Effector memory CD8-positive, alpha-beta T cell (primary cell): ENCODE measurements at regions not wholly inside any gene's neighbourhood (a gene's known extent, or its start where the extent isn't known, plus 50 kb on each side); places are given as distances from the start of the nearest gene placed in this dataset.

Source experiments
- ATAC-seq: fragments of 150-1000 bp; cut with Tn5 transposase; replicated peaks from 2 replicates; pipeline ENCODE4 v1.10.0; 2021; ENCODE audit warnings: mild to moderate bottlenecking, moderate library complexity
- DNase-seq, 3 experiments: peaks; one replicate each; pipeline ENCODE4 v3.0.0; 2021
- H3K27ac Mint-ChIP-seq, 2 donors: one replicate each; pipeline ENCODE4 v1.8.0; 2022; ENCODE audit warnings: mild to moderate bottlenecking in 2 of 2, mixed read lengths in 2 of 2, moderate library complexity in 2 of 2
- H3K27me3 Mint-ChIP-seq, 2 donors: one replicate each; pipeline ENCODE4 v1.8.0; 2022; ENCODE audit warnings: mixed read lengths in 2 of 2
- H3K36me3 Mint-ChIP-seq: one replicate; pipeline ENCODE4 v1.8.0; 2022; ENCODE audit warnings: mild to moderate bottlenecking, moderate library complexity, mixed read lengths; ENCODE audit not compliant: insufficient read depth
- H3K4me1 Mint-ChIP-seq, 2 donors: one replicate each; pipeline ENCODE4 v1.8.0; 2022; ENCODE audit warnings: low read depth in 2 of 2, mixed read lengths in 2 of 2
- H3K4me3 Mint-ChIP-seq, 2 donors: one replicate each; pipeline ENCODE4 v1.8.0; 2022; ENCODE audit warnings: mild to moderate bottlenecking in 2 of 2, mixed read lengths in 2 of 2, moderate library complexity in 2 of 2
- H3K9me3 Mint-ChIP-seq, 2 donors: one replicate each; pipeline ENCODE4 v1.8.0; 2022; ENCODE audit warnings: mixed read lengths in 2 of 2

DNA sequence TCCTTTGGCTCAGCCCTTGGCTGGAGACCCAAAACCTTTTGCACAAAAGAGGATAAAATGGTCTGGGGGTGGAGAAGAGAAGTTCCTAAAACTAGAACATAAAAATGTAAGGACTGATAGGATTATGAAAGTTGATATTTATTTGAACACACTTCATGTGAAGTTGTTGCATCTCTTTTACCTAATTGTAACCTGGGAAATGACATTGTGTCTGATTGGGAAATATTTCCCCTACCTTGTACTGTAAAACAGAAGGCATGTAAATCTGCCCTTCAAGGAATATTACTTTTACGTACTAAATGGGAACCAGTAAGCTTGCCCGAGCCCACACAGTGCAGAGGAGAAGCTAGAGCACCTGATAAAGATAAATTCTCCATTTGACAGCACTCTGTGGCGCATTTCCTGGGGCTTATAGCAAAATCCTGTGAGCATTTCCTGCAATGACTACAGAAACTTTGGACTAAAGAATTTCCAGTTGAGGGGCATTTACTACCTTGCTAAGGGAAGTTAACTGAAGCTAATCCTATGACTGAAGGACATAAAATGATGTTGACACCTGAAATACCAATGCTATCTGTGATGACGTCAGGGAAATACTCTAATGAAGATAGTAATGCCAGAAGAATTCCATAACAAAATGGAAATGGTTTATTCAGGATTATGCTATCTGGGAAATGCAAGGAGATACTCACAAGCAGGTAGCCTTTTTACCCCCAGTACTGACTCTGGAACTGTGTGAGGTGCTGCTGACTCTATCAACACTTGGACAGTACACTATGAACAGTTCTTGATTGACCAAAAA is 78.3 kb upstream of the LIFR start:
- H3K27ac Mint-ChIP-seq, result no peak overlapping the region
- peaks cover 24 to 47% of the 10 kb centered on the region in 2 donors for H3K27me3 Mint-ChIP-seq
- peaks cover 0 to 4% of the 10 kb centered on the region in 2 donors for H3K9me3 Mint-ChIP-seq
- H3K4me3 Mint-ChIP-seq, result no peak overlapping the region
- no peaks in the 10 kb centered on the region for H3K4me1 Mint-ChIP-seq
- DNase-seq (no peak), ATAC-seq (no peak)
- no peaks in the 10 kb centered on the region for H3K36me3 Mint-ChIP-seq

DNA sequence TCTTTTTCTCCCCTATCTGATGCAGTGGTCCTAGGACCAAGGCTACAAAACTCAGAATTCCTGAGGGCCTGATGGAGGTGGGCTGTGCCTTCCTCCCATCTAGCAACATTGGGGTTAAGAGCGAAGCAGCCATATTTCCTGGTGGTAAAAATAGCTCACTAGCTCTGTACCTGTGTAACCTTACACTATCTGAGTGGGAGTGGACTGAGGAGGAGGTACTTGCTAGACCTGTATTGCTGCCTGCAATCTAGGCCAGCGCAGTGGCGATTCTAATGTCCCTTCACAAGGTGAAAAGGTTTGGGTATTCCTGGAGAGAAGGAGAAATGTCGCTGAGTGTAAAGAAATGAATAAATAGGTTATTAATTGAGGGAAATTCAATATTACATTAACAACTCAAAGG is 80.2 kb upstream of the LIFR start:
- no peak overlapping the region for H3K27ac Mint-ChIP-seq
- no peaks in the 10 kb centered on the region for H3K4me1 Mint-ChIP-seq

DNA sequence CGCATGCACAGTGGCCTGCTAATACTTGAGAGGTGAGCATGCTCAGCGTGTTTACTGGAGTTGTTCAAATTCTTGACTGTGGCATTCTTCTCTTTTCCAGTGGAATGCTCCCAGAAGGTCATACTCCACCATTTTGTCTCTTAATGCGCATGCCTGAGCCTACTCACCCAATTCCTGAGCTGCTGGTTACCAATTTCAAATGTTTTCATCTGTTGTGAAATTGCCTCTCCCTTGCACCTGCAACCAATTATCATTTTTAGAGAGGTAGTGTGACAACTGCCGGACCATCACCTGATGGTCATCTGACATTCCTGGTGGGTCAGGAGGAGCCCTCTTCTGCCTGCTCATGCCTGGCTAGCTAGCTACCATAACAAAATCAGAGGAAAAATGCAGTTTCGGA is 82.2 kb upstream of the LIFR start:
- Mint-ChIP-seq H3K9me3 (no peaks in the 10 kb centered on the region), H3K27me3 (peaks cover 20 to 43% of the 10 kb centered on the region in 2 donors), H3K4me3 (no peak overlapping the region), H3K36me3 (no peaks in the 10 kb centered on the region), H3K4me1 (no peaks in the 10 kb centered on the region), H3K27ac (no peak overlapping the region)
- no peak for DNase-seq
- no peak for ATAC-seq

More for the DNA sequence above, 80.2 kb upstream of the LIFR start:
- DNase-seq (no peak), ATAC-seq (no peak)
- Mint-ChIP-seq H3K4me3 (no peak overlapping the region), H3K36me3 (no peaks in the 10 kb centered on the region), H3K9me3 (no peaks in the 10 kb centered on the region), H3K27me3 (peaks cover 26 to 43% of the 10 kb centered on the region in 2 donors)

GRCh38 chr5:38639377-38640358 is 83.2 kb upstream of the LIFR start:
- ATAC-seq, result no peak

GRCh38 chr5:38641003-38641402 is 84.6 kb upstream of the LIFR start:
- H3K9me3 Mint-ChIP-seq, result no peaks in the 10 kb centered on the region
- peaks cover 23 to 50% of the 10 kb centered on the region in 2 donors for H3K27me3 Mint-ChIP-seq
- no peak overlapping the region for H3K4me3 Mint-ChIP-seq
- ATAC-seq, result no peak
- no peak overlapping the region for H3K27ac Mint-ChIP-seq
- DNase-seq, result no peak
- H3K4me1 Mint-ChIP-seq, result no peaks in the 10 kb centered on the region
- no peaks in the 10 kb centered on the region for H3K36me3 Mint-ChIP-seq

More at GRCh38 chr5:38639377-38640358, 83.2 kb upstream of the LIFR start:
- H3K36me3 Mint-ChIP-seq, result no peaks in the 10 kb centered on the region
- H3K4me1 Mint-ChIP-seq, result no peaks in the 10 kb centered on the region
- no peaks in the 10 kb centered on the region for H3K9me3 Mint-ChIP-seq
- DNase-seq, result no peak
- H3K27ac Mint-ChIP-seq, result no peak overlapping the region
- peaks cover 23 to 50% of the 10 kb centered on the region in 2 donors for H3K27me3 Mint-ChIP-seq
- no peak overlapping the region for H3K4me3 Mint-ChIP-seq

GRCh38 chr5:38642189-38642911 is 85.9 kb upstream of the LIFR start:
- Mint-ChIP-seq H3K27me3 (peaks cover 23 to 45% of the 10 kb centered on the region in 2 donors), H3K36me3 (no peaks in the 10 kb centered on the region), H3K4me3 (no peak overlapping the region), H3K27ac (no peak overlapping the region), H3K4me1 (no peaks in the 10 kb centered on the region), H3K9me3 (no peaks in the 10 kb centered on the region)
- DNase-seq (no peak), ATAC-seq (no peak)

DNA sequence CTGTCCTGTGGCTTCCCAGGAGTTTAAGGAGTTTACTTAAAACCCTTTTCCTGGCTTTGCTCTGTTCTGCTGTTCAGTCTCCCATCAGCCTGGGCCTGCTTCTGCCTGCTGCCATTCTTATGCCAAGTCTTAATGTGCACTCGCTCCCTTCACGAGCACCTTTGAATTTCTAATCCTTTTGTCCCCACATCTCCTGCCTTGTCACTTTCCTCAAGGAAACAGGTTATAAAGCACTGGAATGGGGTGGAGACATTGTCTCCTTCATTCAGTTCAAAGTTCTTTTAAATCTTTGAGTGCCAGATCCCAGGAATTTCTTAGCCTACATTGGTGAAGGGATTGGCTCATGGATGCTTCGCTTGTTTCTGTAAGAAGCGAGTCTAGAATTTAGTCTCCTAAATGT is 87.2 kb upstream of the LIFR start:
- Mint-ChIP-seq H3K27ac (no peak overlapping the region), H3K4me3 (no peak overlapping the region), H3K9me3 (no peaks in the 10 kb centered on the region), H3K27me3 (peaks cover 16 to 37% of the 10 kb centered on the region in 2 donors), H3K4me1 (no peaks in the 10 kb centered on the region), H3K36me3 (no peaks in the 10 kb centered on the region)
- no peak for ATAC-seq
- DNase-seq, result no peak

DNA sequence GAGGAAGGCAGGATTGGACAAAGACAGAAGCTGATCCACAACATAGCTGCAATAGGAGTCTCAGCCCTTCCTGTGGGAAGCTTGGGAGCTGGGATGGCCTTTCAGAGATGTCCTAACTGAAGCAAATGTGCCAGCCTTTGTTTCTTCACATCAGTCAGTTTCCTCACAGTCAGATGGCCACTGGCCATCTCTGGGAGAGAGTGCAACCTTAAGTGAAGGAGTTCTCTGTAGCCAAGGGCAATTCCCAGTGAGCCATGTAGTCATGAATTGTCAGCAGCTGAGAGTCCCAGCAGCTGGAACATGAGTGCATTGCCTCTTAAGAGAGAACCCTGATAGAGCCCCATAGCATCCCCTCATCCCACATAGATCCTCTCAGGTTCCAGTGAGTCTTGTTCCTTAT is 89.1 kb upstream of the LIFR start:
- H3K4me1 Mint-ChIP-seq, result peaks cover 5% of the 10 kb centered on the region in 2 donors
- no peaks in the 10 kb centered on the region for H3K9me3 Mint-ChIP-seq
- H3K36me3 Mint-ChIP-seq, result no peaks in the 10 kb centered on the region
- H3K4me3 Mint-ChIP-seq, result no peak overlapping the region
- no peak overlapping the region for H3K27ac Mint-ChIP-seq
- peaks cover 14 to 45% of the 10 kb centered on the region in 2 donors for H3K27me3 Mint-ChIP-seq
- no peak for ATAC-seq
- no peak for DNase-seq

DNA sequence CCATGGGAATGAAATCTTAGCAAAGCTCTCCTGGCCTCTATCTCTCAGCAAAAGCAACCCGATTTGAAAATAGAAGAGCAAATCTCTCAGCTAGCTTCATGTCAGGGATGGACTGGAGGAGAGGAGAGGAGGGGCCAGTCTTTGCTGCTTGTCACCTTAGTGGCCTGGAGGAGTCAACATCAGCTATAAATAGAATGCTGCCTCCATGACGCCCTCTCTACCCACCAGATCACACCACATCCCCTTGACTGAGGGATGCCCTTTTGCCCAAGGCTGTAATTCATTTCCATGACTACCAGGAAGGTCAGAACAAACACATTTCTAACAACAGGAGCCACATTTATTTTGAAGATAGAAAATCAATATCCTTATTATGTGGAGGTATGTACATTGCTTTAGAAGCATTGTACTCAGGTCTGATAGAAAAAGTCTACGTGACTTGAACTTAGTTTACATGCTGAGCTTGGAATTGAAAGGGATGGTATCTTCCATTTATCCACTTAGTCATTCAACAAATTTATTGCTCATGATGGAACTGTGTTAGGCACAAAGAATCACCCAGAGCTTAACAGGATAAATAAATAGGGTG is 92.4 kb upstream of the LIFR start:
- Mint-ChIP-seq H3K4me3 (no peak overlapping the region), H3K27me3 (peaks cover 10 to 44% of the 10 kb centered on the region in 2 donors), H3K9me3 (no peaks in the 10 kb centered on the region), H3K27ac (no peak overlapping the region), H3K36me3 (no peaks in the 10 kb centered on the region), H3K4me1 (peaks cover 6 to 9% of the 10 kb centered on the region in 2 donors)
- ATAC-seq (no peak), DNase-seq (no peak)

DNA sequence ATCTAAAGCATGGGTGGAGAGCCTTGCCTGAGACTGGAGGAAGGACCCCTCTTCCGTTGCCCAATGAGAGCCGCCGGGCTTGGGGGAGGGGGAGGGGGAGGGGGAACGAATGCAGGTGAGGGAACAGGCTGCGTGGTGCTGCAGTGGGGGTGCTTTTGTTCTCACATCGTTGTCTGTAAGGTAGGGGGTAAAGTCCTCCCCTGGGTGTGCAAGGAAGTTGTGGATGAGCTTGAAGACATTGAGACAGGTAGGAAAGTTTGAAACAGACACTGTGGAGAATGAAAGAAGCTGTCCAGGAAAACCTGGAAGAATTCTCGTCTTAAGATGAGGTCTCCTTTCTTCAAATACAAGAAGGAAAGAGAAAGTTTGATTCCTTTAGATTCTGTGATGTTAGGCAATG is 94.1 kb upstream of the LIFR start:
- no peak for ATAC-seq
- Mint-ChIP-seq H3K4me3 (peak overlapping the region; percentile 51 to 71), H3K27me3 (peaks cover 16 to 40% of the 10 kb centered on the region in 2 donors), H3K9me3 (no peaks in the 10 kb centered on the region), H3K27ac (peak overlapping the region in 1 of 2 donors; percentile 44), H3K36me3 (no peaks in the 10 kb centered on the region), H3K4me1 (peaks cover 6 to 9% of the 10 kb centered on the region in 2 donors)
- no peak for DNase-seq

- Mint-ChIP-seq H3K27ac (peak overlapping the region in 1 of 2 donors; percentile 44), H3K27me3 (peaks cover 16 to 44% of the 10 kb centered on the region in 2 donors), H3K36me3 (no peaks in the 10 kb centered on the region), H3K4me3 (peak overlapping the region; percentile 51 to 71), H3K9me3 (no peaks in the 10 kb centered on the region), H3K4me1 (peaks cover 6 to 9% of the 10 kb centered on the region in 2 donors)
- ATAC-seq, result no peak
- no peak for DNase-seq
Observed at GRCh38 chr5:38650946-38651345, 94.5 kb upstream of the LIFR start.

DNA sequence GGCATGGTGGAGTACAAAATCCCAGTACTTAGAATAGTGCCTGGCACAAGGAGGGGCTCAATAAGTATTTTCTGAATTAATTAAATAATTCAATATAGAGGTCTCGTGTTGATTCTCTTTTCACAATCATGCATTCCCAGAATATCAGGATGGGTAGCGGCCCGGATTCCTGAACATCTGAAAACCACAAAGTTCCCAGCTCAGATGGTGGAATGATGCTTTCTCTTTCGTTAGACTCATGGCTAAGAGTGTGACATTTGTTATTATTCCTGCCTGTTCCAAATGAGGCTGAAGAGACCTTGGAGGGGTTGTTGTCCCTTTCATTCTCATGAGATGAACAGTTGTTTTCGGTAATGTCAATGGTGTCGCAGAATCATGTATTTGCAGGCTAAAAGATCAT is 95.4 kb upstream of the LIFR start:
- H3K27ac Mint-ChIP-seq, result no peak overlapping the region
- H3K27me3 Mint-ChIP-seq, result peaks cover 16 to 44% of the 10 kb centered on the region in 2 donors
- DNase-seq (no peak), ATAC-seq (no peak)
- H3K36me3 Mint-ChIP-seq, result no peaks in the 10 kb centered on the region
- H3K4me3 Mint-ChIP-seq, result no peak overlapping the region
- H3K4me1 Mint-ChIP-seq, result peaks cover 6 to 9% of the 10 kb centered on the region in 2 donors
- no peaks in the 10 kb centered on the region for H3K9me3 Mint-ChIP-seq

DNA sequence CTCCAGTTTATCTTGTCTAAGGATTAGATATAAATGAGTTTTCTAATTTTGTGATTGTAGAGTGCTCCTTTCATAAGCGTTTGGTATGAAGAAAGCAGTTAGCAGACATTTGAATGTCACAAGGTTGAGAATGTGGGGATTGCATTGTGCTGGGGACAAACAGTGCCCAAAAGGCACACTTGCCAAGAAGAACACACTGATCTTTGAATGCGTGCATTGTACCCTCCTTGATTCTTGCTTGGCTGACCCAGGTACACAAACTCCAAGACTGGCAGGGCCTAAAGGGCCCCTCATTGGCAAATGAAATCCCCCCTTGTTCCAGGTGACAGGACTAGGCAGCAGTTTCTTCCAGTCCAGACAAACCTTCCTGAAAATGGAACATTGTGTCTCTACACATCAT is 96.9 kb upstream of the LIFR start:
- Mint-ChIP-seq H3K9me3 (no peaks in the 10 kb centered on the region), H3K4me1 (peaks cover 6 to 9% of the 10 kb centered on the region in 2 donors), H3K4me3 (no peak overlapping the region), H3K27me3 (peaks cover 16 to 50% of the 10 kb centered on the region in 2 donors), H3K27ac (no peak overlapping the region), H3K36me3 (no peaks in the 10 kb centered on the region)
- DNase-seq (no peak), ATAC-seq (no peak)
